Ovary (tissue), 7 donors: ENCODE measurements at regions not wholly inside any gene's neighbourhood (a gene's known extent, or its start where the extent isn't known, plus 50 kb on each side); places are given as distances from the start of the nearest gene placed in this dataset.
"Not testable (repeated sequence)": the region's sequence is repeated elsewhere in the genome, so short reads cannot be mapped to it uniquely, and the experiment has no call there.

Source experiments
- DNase-seq, 5 donors: peaks; one replicate each; pipeline ENCODE4 v3.0.0-alpha.2; 2019 to 2020
- H3K27ac ChIP-seq, 2 donors: fragments of 200-600 bp; one replicate each; pipeline versions ENCODE4 v1.5.1 to v1.8.0; 2019 to 2022
- H3K27me3 ChIP-seq: fragments of 200-600 bp; one replicate; pipeline ENCODE4 v1.8.0; 2022
- H3K36me3 ChIP-seq: fragments of 200-600 bp; sonication (generic); one replicate; pipeline ENCODE4 v1.5.1; 2019
- H3K4me1 ChIP-seq: one replicate; pipeline ENCODE4 v1.8.1; 2013; ENCODE audit warnings: mild to moderate bottlenecking, moderate library complexity; ENCODE audit not compliant: insufficient read depth
- H3K4me3 ChIP-seq: fragments of 200-600 bp; sonication (generic); one replicate; pipeline ENCODE4 v1.5.1; 2017
- H3K9me3 ChIP-seq, 2 donors: fragments of 200-600 bp in 1 of 2; sonication (generic) in 1 of 2; one replicate each; pipeline versions ENCODE4 v1.5.1 to v1.8.1; 2013 to 2019; ENCODE audit warnings: mild to moderate bottlenecking in 1 of 2, moderate library complexity in 1 of 2
- EP300 ChIP-seq: sonication (generic); formaldehyde crosslinking; IDR thresholded peaks from one replicate; pipeline ENCODE4 v1.6.1; 2017; ENCODE audit warnings: antibody characterized with exemption
- POLR2A ChIP-seq: fragments of 450-650 bp; IDR thresholded peaks from one replicate; pipeline ENCODE4 v1.6.1; 2017; ENCODE audit warnings: antibody characterized with exemption, mild to moderate bottlenecking, moderate library complexity
- WGBS, 3 donors: extraction: QIAGEN DNeasy Blood & Tissue Kit in 1 of 3; methylation state at CpG; one replicate each; pipeline versions ENCODE4 v1.1.5 to v1.1.7; 2013 to 2017; 5-methylcytosine and 5-hydroxymethylcytosine counted together
- intact Hi-C, 4 donors: fragments of 100-400 bp; cut with DNase I; formaldehyde crosslinking; loops; one replicate each; pipeline versions ENCODE4 v1.11.0 to v1.15.1; 2022 to 2023
- TF ChIP-seq, protein P1 (sequence below), 3 donors: fragments of 450-650 bp in 2 of 3; fragments of 200-600 bp in 1 of 3; IDR thresholded peaks; one replicate each; pipeline versions ENCODE4 v1.5.1 to v1.8.0; 2016 to 2022; ENCODE audit warnings: antibody characterized with exemption in 3 of 3, mild to moderate bottlenecking in 1 of 3
- donor health status: DM: no; HTN: no; CAD: no; lungs with moderate emphysema.
- donor health status: DM: no; HTN: no; CAD: no.
- donor health status: Bipolar disorder and iron deficiency.
- donor health status: DM: no; HTN: no; CAD: no.
- donor health status: DM: yes; HTN: yes; CAD: no.

- DNase-seq: no peak
- Histone ChIP-seq H3K27ac (no peak overlapping the region), H3K4me1 (no peaks in the 10 kb centered on the region), H3K27me3 (no peaks in the 10 kb centered on the region), H3K9me3 (no peaks in the 10 kb centered on the region), H3K36me3 (no peaks in the 10 kb centered on the region), H3K4me3 (no peak overlapping the region)
- intact Hi-C loops: no loop called here
- WGBS, 3 donors: 60 to 68% (median 63%) methylated on average over 4 of the region's 4 CpGs
- TF ChIP-seq POLR2A (no peak), EP300 (no peak)
- TF ChIP-seq, protein P1, sequence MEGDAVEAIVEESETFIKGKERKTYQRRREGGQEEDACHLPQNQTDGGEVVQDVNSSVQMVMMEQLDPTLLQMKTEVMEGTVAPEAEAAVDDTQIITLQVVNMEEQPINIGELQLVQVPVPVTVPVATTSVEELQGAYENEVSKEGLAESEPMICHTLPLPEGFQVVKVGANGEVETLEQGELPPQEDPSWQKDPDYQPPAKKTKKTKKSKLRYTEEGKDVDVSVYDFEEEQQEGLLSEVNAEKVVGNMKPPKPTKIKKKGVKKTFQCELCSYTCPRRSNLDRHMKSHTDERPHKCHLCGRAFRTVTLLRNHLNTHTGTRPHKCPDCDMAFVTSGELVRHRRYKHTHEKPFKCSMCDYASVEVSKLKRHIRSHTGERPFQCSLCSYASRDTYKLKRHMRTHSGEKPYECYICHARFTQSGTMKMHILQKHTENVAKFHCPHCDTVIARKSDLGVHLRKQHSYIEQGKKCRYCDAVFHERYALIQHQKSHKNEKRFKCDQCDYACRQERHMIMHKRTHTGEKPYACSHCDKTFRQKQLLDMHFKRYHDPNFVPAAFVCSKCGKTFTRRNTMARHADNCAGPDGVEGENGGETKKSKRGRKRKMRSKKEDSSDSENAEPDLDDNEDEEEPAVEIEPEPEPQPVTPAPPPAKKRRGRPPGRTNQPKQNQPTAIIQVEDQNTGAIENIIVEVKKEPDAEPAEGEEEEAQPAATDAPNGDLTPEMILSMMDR (IDR thresholded peaks at IDR 0.05): no peak
Observed at GRCh38 chr13:44646044-44646443, 69.9 kb upstream of the TSC22D1 start.

DNA sequence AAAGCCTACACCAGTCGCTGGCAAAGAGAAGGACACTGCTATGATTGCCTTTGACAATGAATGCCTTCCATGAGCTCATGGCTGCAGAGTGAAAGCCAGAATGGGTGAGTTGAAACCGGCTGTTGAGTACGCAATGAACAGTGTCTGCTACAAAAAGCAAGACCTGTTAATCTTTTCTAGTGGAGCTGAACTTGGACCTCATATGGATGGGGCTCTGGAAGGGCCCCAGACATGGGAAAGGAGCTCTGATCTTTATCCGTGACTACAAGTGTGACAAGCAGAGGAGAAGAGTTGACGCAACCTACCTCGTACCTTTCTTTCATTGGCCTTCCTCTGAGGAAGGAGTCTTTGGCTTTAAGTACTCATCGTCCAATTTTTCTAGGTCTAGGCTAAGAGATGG, 67.1 kb upstream of the TSC22D1 start:
- no peak overlapping the region for H3K4me3 ChIP-seq
- H3K9me3 ChIP-seq: no peaks in the 10 kb centered on the region
- H3K27ac ChIP-seq: no peak overlapping the region
- intact Hi-C loops: no loop called here
- no peak for TF ChIP-seq POLR2A
- TF ChIP-seq EP300: no peak
- TF ChIP-seq, protein P1 (IDR thresholded peaks at IDR 0.05): no peak
- DNase-seq: no peak
- H3K27me3 ChIP-seq: no peaks in the 10 kb centered on the region
- H3K4me1 ChIP-seq: no peaks in the 10 kb centered on the region
- 94 to 98% (median 95%) methylated on average over 7 of the region's 7 CpGs for WGBS, 3 donors
- no peaks in the 10 kb centered on the region for H3K36me3 ChIP-seq

DNA sequence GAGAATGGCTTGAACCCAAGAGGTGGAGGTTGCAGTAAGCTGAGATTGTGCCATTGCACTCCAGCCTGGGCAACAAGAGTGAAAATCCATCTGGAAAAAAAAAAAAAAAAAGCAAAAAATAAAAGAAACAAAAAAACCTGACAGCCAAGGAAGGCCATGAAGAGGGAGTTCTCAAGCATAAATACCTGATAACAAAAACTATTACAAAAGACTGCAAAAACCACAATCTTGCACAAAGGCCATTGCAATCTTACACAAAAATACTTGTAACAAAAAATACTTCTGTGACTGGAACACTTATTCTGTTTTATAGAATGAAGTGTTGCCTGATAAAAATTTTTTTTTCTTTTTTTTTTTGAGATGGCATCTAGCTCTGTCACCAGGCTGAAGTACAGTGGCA, 61.5 kb upstream of the TSC22D1 start:
- H3K4me3 ChIP-seq: no peak overlapping the region
- TF ChIP-seq EP300 (no peak), POLR2A (no peak)
- TF ChIP-seq, protein P1 (IDR thresholded peaks at IDR 0.05): no peak
- no peaks in the 10 kb centered on the region for H3K27me3 ChIP-seq
- no peaks in the 10 kb centered on the region for H3K36me3 ChIP-seq
- no peaks in the 10 kb centered on the region for H3K4me1 ChIP-seq
- no peak for DNase-seq
- no peak overlapping the region for H3K27ac ChIP-seq
- intact Hi-C loops: no loop called here
- no peaks in the 10 kb centered on the region for H3K9me3 ChIP-seq

DNA sequence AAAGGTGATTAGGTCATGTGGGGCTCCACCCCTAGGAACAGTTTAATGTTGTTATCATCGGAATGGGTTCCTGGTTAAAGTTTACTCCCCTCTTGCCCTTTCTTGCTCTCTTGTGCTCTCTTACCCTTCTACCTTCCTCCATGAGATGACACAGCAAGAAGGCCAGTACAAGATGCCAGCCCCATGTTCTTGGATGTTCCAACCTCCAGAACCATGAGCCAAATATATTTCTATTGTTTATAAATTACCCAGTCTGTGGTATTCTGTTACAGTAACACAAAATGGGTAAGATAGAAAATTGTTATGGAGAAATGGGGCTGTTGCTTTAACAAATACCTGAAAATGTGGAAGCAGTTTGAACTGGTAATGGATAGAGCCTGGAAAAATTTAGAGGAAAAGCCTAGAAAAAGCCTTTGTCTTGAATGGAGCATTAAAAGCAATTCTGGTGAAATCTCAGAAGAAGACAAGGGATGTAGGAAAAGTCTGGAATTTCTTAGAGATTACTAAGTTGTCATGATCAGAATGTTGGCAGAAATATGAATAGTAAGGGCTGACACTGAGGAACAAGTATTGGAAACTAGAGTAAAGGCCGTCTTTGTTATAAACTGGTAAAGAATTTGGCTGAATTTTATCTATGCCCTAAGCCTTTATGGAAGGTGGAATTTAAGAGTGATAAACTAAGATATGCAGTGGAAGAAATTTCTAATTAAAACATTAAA, 53.5 kb upstream of the TSC22D1 start:
- Histone ChIP-seq H3K9me3 (no peaks in the 10 kb centered on the region), H3K4me3 (no peak overlapping the region), H3K27ac (no peak overlapping the region), H3K27me3 (no peaks in the 10 kb centered on the region), H3K36me3 (no peaks in the 10 kb centered on the region), H3K4me1 (peaks cover 3% of the 10 kb centered on the region)
- TF ChIP-seq EP300 (no peak), POLR2A (no peak)
- TF ChIP-seq, protein P1 (IDR thresholded peaks at IDR 0.05): no peak
- WGBS, 3 donors: 35 to 48% (median 38%) methylated on average over 2 of the region's 2 CpGs
- DNase-seq: no peak
- intact Hi-C loops: no loop called here

GRCh38 chr13:44628826-44629225, 52.7 kb upstream of the TSC22D1 start:
- H3K27ac ChIP-seq, H3K27me3 ChIP-seq, intact Hi-C loops, H3K9me3 ChIP-seq, H3K36me3 ChIP-seq, H3K4me1 ChIP-seq, H3K4me3 ChIP-seq, DNase-seq: not testable (repeated sequence)
